SK-N-SH treated with all-trans-retinoic acid at 6 μM for 48 hours (cell line): ENCODE measurements at regions not wholly inside any gene's neighbourhood (a gene's known extent, or its start where the extent isn't known, plus 50 kb on each side); places are given as distances from the start of the nearest gene placed in this dataset.

Experiments
- ATAC-seq: fragments of 200-7000 bp; cut with Tn5 transposase; 3 replicates; pipeline ENCODE4 v1.9.1; 2020; ENCODE audit warnings: mild to moderate bottlenecking, moderate library complexity
- BACH2 ChIP-seq: fragments of 250-450 bp; sonication (Bioruptor Pico); IDR thresholded peaks from 2 replicates; pipeline ENCODE4 v1.9.0; 2021; ENCODE audit warnings: mild to moderate bottlenecking, borderline replicate concordance
- CREB5 ChIP-seq: fragments of 250-450 bp; sonication (Bioruptor Pico); IDR thresholded peaks from 2 replicates; pipeline ENCODE4 v1.5.1; 2020; ENCODE audit warnings: low read depth, mild to moderate bottlenecking, moderate library complexity
- CSDC2 ChIP-seq: fragments of 250-450 bp; sonication (Bioruptor Pico); IDR thresholded peaks from 2 replicates; pipeline ENCODE4 v1.5.0; 2020; ENCODE audit warnings: mild to moderate bottlenecking, moderate library complexity
- ESRRG ChIP-seq: fragments of 250-450 bp; sonication (Bioruptor Pico); IDR thresholded peaks from 2 replicates; pipeline ENCODE4 v1.6.1; 2021; ENCODE audit warnings: mild to moderate bottlenecking
- GLIS3 ChIP-seq: fragments of 250-450 bp; sonication (Bioruptor Pico); IDR thresholded peaks from 2 replicates; pipeline ENCODE4 v1.5.0; 2020; ENCODE audit warnings: mild to moderate bottlenecking, moderate library complexity
- ISL1 ChIP-seq: fragments of 250-450 bp; sonication (Bioruptor Pico); IDR thresholded peaks from 2 replicates; pipeline ENCODE4 v2.1.2; 2022; ENCODE audit warnings: mild to moderate bottlenecking, moderate library complexity
- PPARA ChIP-seq: fragments of 250-450 bp; sonication (Bioruptor Pico); IDR thresholded peaks from 2 replicates; pipeline ENCODE4 v1.5.0; 2020; ENCODE audit warnings: mild to moderate bottlenecking, borderline replicate concordance
- RARB ChIP-seq: fragments of 250-450 bp; sonication (Bioruptor Pico); IDR thresholded peaks from 2 replicates; pipeline ENCODE4 v1.8.0; 2021; ENCODE audit warnings: mild to moderate bottlenecking, moderate library complexity
- SNAI2 ChIP-seq: fragments of 250-450 bp; sonication (Bioruptor Pico); IDR thresholded peaks from 2 replicates; pipeline ENCODE4 v1.5.0; 2020; ENCODE audit warnings: mild to moderate bottlenecking, moderate library complexity
- ZC3H10 ChIP-seq: fragments of 250-450 bp; sonication (Bioruptor Pico); IDR thresholded peaks from 2 replicates; pipeline ENCODE4 v1.5.1; 2021; ENCODE audit warnings: mild to moderate bottlenecking, moderate library complexity
- ZFP3 ChIP-seq: fragments of 250-450 bp; sonication (Bioruptor Pico); IDR thresholded peaks from 2 replicates; pipeline ENCODE4 v1.5.0; 2020; ENCODE audit warnings: mild to moderate bottlenecking, moderate library complexity
- ZFP30 ChIP-seq: fragments of 450-650 bp; formaldehyde crosslinking; IDR thresholded peaks from 2 replicates; pipeline ENCODE4 v1.5.0; 2022; ENCODE audit warnings: mild to moderate bottlenecking, moderate library complexity
- ZNF565 ChIP-seq: fragments of 450-650 bp; formaldehyde crosslinking; conservative IDR thresholded peaks from 2 replicates; pipeline ENCODE4 v1.5.0; 2020; ENCODE audit warnings: low read depth, mild to moderate bottlenecking, moderate library complexity
- ZNF70 ChIP-seq: fragments of 450-650 bp; formaldehyde crosslinking; IDR thresholded peaks from 2 replicates; pipeline ENCODE4 v1.5.0; 2020; ENCODE audit warnings: mild to moderate bottlenecking, moderate library complexity
- ZNF8 ChIP-seq: fragments of 450-650 bp; formaldehyde crosslinking; IDR thresholded peaks from 2 replicates; pipeline ENCODE4 v1.5.0; 2020; ENCODE audit warnings: mild to moderate bottlenecking, moderate library complexity
- TF ChIP-seq, protein P1 (sequence below): fragments of 250-450 bp; sonication (Bioruptor Pico); IDR thresholded peaks from 2 replicates; pipeline ENCODE4 v1.8.0; 2020; ENCODE audit warnings: mild to moderate bottlenecking, moderate library complexity, borderline replicate concordance
- TF ChIP-seq, protein P2 (sequence below): fragments of 250-450 bp; sonication (Bioruptor Pico); IDR thresholded peaks from 2 replicates; pipeline ENCODE4 v1.8.0; 2021; ENCODE audit warnings: low read depth, mild to moderate bottlenecking, moderate library complexity, borderline replicate concordance
- TF ChIP-seq, protein P3 (sequence below): fragments of 250-450 bp; sonication (Bioruptor Pico); IDR thresholded peaks from 2 replicates; pipeline ENCODE4 v1.5.1; 2021; ENCODE audit warnings: mild to moderate bottlenecking, moderate library complexity

DNA sequence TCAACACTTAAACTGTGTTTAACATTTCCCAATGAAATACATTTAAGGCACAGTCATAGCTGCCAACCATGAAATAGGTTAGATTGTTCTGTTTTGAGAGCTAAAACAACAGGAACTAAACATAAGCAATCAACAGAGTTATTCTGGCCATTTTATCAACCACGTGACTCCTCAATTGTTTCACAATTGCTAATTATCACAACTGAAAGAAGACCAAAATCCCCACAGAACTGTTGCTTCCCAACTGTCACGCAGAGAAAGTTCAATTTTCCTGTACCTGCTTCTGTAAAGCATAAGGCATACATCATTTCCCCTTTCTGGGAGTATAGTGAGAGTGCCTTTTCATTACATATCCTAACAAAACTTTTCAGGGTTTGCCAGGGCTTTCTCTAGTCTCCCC lies 248.6 kb downstream of the EPHA4 start:
- TF ChIP-seq, protein P1, sequence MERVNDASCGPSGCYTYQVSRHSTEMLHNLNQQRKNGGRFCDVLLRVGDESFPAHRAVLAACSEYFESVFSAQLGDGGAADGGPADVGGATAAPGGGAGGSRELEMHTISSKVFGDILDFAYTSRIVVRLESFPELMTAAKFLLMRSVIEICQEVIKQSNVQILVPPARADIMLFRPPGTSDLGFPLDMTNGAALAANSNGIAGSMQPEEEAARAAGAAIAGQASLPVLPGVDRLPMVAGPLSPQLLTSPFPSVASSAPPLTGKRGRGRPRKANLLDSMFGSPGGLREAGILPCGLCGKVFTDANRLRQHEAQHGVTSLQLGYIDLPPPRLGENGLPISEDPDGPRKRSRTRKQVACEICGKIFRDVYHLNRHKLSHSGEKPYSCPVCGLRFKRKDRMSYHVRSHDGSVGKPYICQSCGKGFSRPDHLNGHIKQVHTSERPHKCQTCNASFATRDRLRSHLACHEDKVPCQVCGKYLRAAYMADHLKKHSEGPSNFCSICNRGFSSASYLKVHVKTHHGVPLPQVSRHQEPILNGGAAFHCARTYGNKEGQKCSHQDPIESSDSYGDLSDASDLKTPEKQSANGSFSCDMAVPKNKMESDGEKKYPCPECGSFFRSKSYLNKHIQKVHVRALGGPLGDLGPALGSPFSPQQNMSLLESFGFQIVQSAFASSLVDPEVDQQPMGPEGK (CRISPR knock-in tag): no peak
- no peak for TF ChIP-seq ZC3H10
- TF ChIP-seq ZNF565 (CRISPR knock-in tag): no peak
- TF ChIP-seq GLIS3 (CRISPR knock-in tag): no peak
- TF ChIP-seq, protein P2, sequence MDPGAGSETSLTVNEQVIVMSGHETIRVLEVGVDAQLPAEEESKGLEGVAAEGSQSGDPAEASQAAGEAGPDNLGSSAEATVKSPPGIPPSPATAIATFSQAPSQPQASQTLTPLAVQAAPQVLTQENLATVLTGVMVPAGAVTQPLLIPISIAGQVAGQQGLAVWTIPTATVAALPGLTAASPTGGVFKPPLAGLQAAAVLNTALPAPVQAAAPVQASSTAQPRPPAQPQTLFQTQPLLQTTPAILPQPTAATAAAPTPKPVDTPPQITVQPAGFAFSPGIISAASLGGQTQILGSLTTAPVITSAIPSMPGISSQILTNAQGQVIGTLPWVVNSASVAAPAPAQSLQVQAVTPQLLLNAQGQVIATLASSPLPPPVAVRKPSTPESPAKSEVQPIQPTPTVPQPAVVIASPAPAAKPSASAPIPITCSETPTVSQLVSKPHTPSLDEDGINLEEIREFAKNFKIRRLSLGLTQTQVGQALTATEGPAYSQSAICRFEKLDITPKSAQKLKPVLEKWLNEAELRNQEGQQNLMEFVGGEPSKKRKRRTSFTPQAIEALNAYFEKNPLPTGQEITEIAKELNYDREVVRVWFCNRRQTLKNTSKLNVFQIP (CRISPR knock-in tag): no peak
- TF ChIP-seq ZNF70 (CRISPR knock-in tag): no peak
- no peak for TF ChIP-seq CSDC2 (CRISPR knock-in tag)
- TF ChIP-seq PPARA (CRISPR knock-in tag): no peak
- no peak for TF ChIP-seq ZFP3
- TF ChIP-seq ESRRG (CRISPR knock-in tag): no peak
- TF ChIP-seq ZNF8: no peak
- TF ChIP-seq ZFP30 (CRISPR knock-in tag): no peak
- no peak for TF ChIP-seq SNAI2 (CRISPR knock-in tag)
- TF ChIP-seq, all 23 proteins: peak for 0
- no peak for ATAC-seq

DNA sequence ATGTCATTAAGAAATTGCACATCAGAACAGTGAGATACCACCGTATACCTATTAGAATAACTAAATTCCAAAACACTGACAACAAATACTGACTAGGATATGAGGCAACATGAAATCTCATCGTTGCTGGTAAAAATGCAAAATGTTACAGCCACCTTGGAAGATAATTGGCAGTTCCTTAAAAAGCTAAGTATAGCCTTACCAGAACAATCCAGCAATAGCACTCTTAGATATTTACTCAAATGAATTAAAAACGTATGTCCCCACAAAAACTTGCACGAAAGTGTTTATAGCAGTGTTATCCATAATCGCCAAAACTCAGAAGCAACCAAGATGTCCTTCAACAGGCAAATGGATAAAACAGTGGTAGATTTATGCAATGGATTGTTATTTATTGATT lies 241.7 kb downstream of the EPHA4 start:
- ATAC-seq: no peak
- TF ChIP-seq CREB5 (no peak), ZC3H10 (no peak), ZNF8 (no peak), ZFP3 (no peak), GLIS3 (CRISPR knock-in tag) (no peak), CSDC2 (CRISPR knock-in tag) (no peak), BACH2 (CRISPR knock-in tag) (no peak), ZNF565 (CRISPR knock-in tag) (no peak), ISL1 (no peak), ZNF70 (CRISPR knock-in tag) (no peak), PPARA (CRISPR knock-in tag) (no peak), RARB (CRISPR knock-in tag) (no peak), ZFP30 (CRISPR knock-in tag) (no peak), SNAI2 (CRISPR knock-in tag) (no peak), ESRRG (CRISPR knock-in tag) (no peak)
- TF ChIP-seq, protein P1 (CRISPR knock-in tag): no peak
- TF ChIP-seq, protein P2 (CRISPR knock-in tag): no peak

- ATAC-seq: peak; percentile 43; the same call in 1 of the 3 replicates
- TF ChIP-seq ZNF8: no peak
- TF ChIP-seq, protein P3, sequence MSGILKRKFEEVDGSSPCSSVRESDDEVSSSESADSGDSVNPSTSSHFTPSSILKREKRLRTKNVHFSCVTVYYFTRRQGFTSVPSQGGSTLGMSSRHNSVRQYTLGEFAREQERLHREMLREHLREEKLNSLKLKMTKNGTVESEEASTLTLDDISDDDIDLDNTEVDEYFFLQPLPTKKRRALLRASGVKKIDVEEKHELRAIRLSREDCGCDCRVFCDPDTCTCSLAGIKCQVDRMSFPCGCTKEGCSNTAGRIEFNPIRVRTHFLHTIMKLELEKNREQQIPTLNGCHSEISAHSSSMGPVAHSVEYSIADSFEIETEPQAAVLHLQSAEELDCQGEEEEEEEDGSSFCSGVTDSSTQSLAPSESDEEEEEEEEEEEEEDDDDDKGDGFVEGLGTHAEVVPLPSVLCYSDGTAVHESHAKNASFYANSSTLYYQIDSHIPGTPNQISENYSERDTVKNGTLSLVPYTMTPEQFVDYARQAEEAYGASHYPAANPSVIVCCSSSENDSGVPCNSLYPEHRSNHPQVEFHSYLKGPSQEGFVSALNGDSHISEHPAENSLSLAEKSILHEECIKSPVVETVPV: no peak
- TF ChIP-seq, all 23 proteins: peak for 0
Observed at GRCh38 chr2:221334481-221335218, 237.5 kb downstream of the EPHA4 start.
